ENCODE measurements at regions not wholly inside any gene's neighbourhood (a gene's known extent, or its start where the extent isn't known, plus 50 kb on each side); places are given as distances from the start of the nearest gene placed in this dataset.

GRCh38 chr1:195150768-195151167 is 1457.5 kb downstream of the KCNT2 start:
- no peak for DNase-seq (ENCODE audit: low read depth)

DNA sequence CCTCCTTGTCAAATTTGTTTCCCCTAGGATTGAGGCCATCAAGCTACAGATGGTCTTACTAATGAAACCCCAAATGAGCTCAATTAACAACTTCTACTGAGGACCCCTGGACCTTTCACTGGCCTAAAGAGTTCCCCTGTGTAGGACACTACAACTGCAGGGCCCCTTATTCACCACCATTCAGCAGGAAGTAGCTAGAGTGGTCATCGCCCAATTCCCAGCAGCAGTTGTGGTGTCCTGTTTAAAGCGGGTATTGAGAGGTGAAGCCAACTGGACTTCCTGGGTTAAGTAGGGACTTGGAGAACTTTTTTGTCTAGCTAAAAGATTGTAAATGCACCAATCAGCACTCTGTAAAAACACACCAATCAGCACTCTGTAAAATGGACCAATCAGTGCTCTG is 1466.9 kb downstream of the KCNT2 start:
- H3K4me3 ChIP-seq (ENCODE audit: low read depth, low read length): no peak overlapping the region
- DNase-seq (ENCODE audit: low read depth): no peak
- TF ChIP-seq, protein P1, sequence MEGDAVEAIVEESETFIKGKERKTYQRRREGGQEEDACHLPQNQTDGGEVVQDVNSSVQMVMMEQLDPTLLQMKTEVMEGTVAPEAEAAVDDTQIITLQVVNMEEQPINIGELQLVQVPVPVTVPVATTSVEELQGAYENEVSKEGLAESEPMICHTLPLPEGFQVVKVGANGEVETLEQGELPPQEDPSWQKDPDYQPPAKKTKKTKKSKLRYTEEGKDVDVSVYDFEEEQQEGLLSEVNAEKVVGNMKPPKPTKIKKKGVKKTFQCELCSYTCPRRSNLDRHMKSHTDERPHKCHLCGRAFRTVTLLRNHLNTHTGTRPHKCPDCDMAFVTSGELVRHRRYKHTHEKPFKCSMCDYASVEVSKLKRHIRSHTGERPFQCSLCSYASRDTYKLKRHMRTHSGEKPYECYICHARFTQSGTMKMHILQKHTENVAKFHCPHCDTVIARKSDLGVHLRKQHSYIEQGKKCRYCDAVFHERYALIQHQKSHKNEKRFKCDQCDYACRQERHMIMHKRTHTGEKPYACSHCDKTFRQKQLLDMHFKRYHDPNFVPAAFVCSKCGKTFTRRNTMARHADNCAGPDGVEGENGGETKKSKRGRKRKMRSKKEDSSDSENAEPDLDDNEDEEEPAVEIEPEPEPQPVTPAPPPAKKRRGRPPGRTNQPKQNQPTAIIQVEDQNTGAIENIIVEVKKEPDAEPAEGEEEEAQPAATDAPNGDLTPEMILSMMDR (conservative IDR thresholded peaks at IDR 0.05; ENCODE audit: low read depth, low read length): no peak

More at GRCh38 chr1:195150768-195151167, 1457.5 kb downstream of the KCNT2 start:
- TF ChIP-seq, protein P1 (conservative IDR thresholded peaks at IDR 0.05; ENCODE audit: low read depth, low read length): no peak
- H3K4me3 ChIP-seq (ENCODE audit: low read depth, low read length): no peak overlapping the region

DNA sequence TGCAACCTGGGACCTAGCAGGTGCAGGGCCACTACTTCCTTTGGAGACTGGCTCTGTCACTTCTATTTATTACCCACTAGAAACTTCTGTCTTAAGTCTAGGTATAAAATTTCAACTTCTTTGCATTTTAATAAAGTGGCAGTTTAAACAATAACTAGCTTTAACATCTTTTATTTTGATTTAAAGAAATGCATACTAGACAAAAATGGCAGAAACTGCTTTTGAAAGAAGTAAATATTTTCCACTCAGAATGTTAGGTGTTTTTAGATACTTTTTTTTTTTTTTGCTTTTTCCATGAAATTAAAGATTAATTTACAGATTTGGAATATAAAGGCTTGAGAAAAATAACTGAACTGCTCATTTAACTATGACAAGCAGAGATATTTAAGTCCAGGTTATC is 1477.6 kb downstream of the KCNT2 start:
- no peak for DNase-seq (ENCODE audit: low read depth)
- TF ChIP-seq, protein P1 (conservative IDR thresholded peaks at IDR 0.05; ENCODE audit: low read depth, low read length): no peak
- no peak overlapping the region for H3K4me3 ChIP-seq (ENCODE audit: low read depth, low read length)

- TF ChIP-seq, protein P1 (conservative IDR thresholded peaks at IDR 0.05; ENCODE audit: low read depth, low read length): no peak
- H3K4me3 ChIP-seq (ENCODE audit: low read depth, low read length): no peak overlapping the region
- no peak for DNase-seq (ENCODE audit: low read depth)
Observed at GRCh38 chr1:195122497-195122896, 1485.7 kb downstream of the KCNT2 start.

DNA sequence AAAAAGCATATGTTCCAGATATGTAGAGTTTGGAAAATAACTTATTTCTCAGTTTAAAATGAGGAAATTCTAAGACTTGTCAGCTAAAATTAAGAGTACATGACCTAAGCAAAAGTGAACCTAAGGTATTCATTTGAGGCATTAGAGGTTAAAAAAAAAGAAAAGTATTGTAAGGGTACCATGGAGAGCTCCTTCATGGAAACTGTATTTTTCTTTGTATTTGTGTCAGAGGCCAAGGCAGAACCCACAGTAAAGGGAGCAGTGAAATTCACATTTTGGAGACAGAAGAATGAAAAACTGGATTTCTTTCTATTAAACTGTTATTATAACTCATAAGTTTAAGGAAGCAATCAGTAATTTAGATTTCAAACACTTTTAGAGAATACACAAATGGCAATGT is 1494.8 kb downstream of the KCNT2 start:
- no peak overlapping the region for H3K4me3 ChIP-seq (ENCODE audit: low read depth, low read length)
- DNase-seq (ENCODE audit: low read depth): no peak
- TF ChIP-seq, protein P1 (conservative IDR thresholded peaks at IDR 0.05; ENCODE audit: low read depth, low read length): no peak

DNA sequence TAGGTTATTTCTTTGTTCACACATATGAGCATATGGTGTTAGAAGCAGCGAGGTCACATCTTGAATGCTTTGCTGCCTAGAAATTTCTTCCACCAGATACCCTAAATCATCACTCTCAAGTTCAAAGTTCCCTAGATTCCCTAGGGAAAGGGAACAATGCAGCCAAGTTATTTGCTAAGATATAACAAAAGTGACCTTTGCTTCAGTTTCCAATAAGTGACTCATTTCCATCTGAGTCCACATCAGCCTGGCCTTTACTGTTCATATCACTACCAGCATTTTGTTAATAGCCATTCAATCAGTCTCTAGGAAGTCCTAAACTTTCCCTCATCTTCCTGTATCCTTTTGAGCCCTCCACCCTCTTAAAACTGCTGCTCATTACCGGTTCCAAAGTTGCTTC is 1502.5 kb downstream of the KCNT2 start:
- TF ChIP-seq, protein P1 (conservative IDR thresholded peaks at IDR 0.05; ENCODE audit: low read depth, low read length): no peak
- no peak for DNase-seq (ENCODE audit: low read depth)
- H3K4me3 ChIP-seq (ENCODE audit: low read depth, low read length): no peak overlapping the region

DNA sequence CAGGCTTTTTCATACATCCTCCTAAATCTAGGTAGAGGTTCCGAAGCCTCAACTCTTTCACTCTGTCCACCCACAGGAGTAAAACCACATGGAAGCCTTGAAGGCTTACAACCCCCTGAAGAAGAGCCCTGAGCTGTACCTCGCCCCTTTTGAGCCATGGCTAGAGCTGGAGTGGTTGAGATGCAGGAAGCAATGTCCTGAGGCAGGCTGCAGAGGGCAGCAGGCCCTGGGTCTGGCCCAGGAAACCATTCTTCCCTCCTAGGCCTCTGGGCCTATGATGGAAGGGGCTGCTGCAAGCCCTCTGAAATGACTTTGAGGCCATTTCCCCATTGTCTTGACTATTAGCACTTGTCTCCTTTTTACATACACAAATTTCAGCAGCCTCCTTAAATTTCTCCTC is 1503.0 kb downstream of the KCNT2 start:
- H3K4me3 ChIP-seq (ENCODE audit: low read depth, low read length): no peak overlapping the region
- DNase-seq (ENCODE audit: low read depth): no peak
- TF ChIP-seq, protein P1 (conservative IDR thresholded peaks at IDR 0.05; ENCODE audit: low read depth, low read length): no peak

All from epithelial cell of proximal tubule (primary cell).